Sigmoid colon (tissue), 3 donors: ENCODE measurements at regions not wholly inside any gene's neighbourhood (a gene's known extent, or its start where the extent isn't known, plus 50 kb on each side); places are given as distances from the start of the nearest gene placed in this dataset.

Source experiments
- CTCF ChIP-seq, 4 experiments: fragments of 450-650 bp in 3 of 4; fragments of 200-600 bp in 1 of 4; IDR thresholded peaks; one replicate each; pipeline ENCODE4 v1.5.1; 2016 to 2019; ENCODE audit warnings: antibody characterized with exemption in 4 of 4, mild to moderate bottlenecking in 3 of 4, moderate library complexity in 2 of 4
- POLR2A ChIP-seq, 2 donors: fragments of 450-650 bp; IDR thresholded peaks; one replicate each; pipeline ENCODE4 v1.6.1; 2016; ENCODE audit warnings: antibody characterized with exemption in 2 of 2, mild to moderate bottlenecking in 2 of 2, moderate library complexity in 2 of 2

GRCh38 chr12:13586361-13586760, 389.8 kb downstream of the EMP1 start:
- TF ChIP-seq CTCF (IDR thresholded peaks at IDR 0.05), result no peak
- no peak for TF ChIP-seq POLR2A (IDR thresholded peaks at IDR 0.05)
